Endothelial cell of umbilical vein (primary cell): ENCODE measurements at regions not wholly inside any gene's neighbourhood (a gene's known extent, or its start where the extent isn't known, plus 50 kb on each side); places are given as distances from the start of the nearest gene placed in this dataset.
"Not testable (repeated sequence)": the region's sequence is repeated elsewhere in the genome, so short reads cannot be mapped to it uniquely, and the experiment has no call there.

ENCODE experiments used
- BruUV-seq: library from RNA; stranded (reverse); fragments of 400-500 nt; replicated peaks from 2 replicates; lab custom pipeline; 2021; lab: Mats Ljungman, UMichigan
- CTCF ChIA-PET: fragments of 300-600, 350-600 bp; sonication (Branson Sonifier 250); formaldehyde crosslinking; loops from one replicate; lab custom pipeline; 2021; ENCODE audit warnings: antibody characterized with exemption, inconsistent platforms; lab: Charles Lee
- POLR2A ChIA-PET: fragments of 300-600, 350-600 bp; sonication (Branson Sonifier 250); formaldehyde crosslinking; loops from one replicate; lab custom pipeline; 2021; ENCODE audit warnings: antibody characterized with exemption, inconsistent platforms; lab: Charles Lee
- DNase-seq: peaks from one replicate; pipeline ENCODE4 v3.0.0-alpha.2; 2011; ENCODE audit warnings: low read depth, low spot score
- FAIRE-seq: peaks from 2 replicates; lab custom pipeline; 2011; peaks lifted over from hg19 to GRCh38; lab: Jason Lieb, UNC
- H2AFZ ChIP-seq: 2 replicates; pipeline ENCODE4 v1.6.0; 2012; ENCODE audit warnings: low read depth, low read length, control low read depth, inconsistent platforms
- H3K27ac ChIP-seq: 2 replicates; pipeline ENCODE4 v1.5.1; 2011; ENCODE audit warnings: low read depth, mild to moderate bottlenecking, control low read depth, low read length, moderate library complexity; ENCODE audit not compliant: insufficient read depth
- H3K27me3 ChIP-seq, 2 experiments: 2 replicates each; pipeline versions ENCODE4 v1.6.0 to v1.6.1; 2011; ENCODE audit warnings: low read length in 2 of 2, mixed read lengths in 1 of 2; ENCODE audit not compliant: control insufficient read depth in 2 of 2, insufficient read depth in 2 of 2
- H3K36me3 ChIP-seq, 2 experiments: 2 replicates in 1 of 2; 3 replicates in 1 of 2; pipeline ENCODE4 v1.5.1; 2011; ENCODE audit warnings: low read length in 2 of 2, mild to moderate bottlenecking in 1 of 2, moderate library complexity in 1 of 2; ENCODE audit not compliant: control insufficient read depth in 2 of 2, insufficient read depth in 2 of 2; ENCODE audit errors: extremely low read depth in 1 of 2
- H3K4me1 ChIP-seq: 3 replicates; pipeline ENCODE4 v1.5.1; 2011; ENCODE audit warnings: mild to moderate bottlenecking, low read length; ENCODE audit not compliant: control insufficient read depth, insufficient read depth; ENCODE audit errors: extremely low read depth
- H3K4me2 ChIP-seq: 2 replicates; pipeline ENCODE4 v1.6.1; 2011; ENCODE audit warnings: low read length, control low read depth, mixed read lengths; ENCODE audit not compliant: insufficient read depth
- H3K4me3 ChIP-seq, 3 experiments: fragments of 200-600 bp in 1 of 3; sonication (generic), shearing (Covaris generic) in 1 of 3; replicated peaks in 1 of 3; 2 replicates each; pipeline ENCODE4 v1.5.1; 2011 to 2016; ENCODE audit warnings: control low read depth in 3 of 3, low read length in 3 of 3, mild to moderate bottlenecking in 2 of 3, inconsistent platforms in 1 of 3, low read depth in 1 of 3, moderate library complexity in 1 of 3; ENCODE audit not compliant: insufficient read depth in 1 of 3
- H3K79me2 ChIP-seq: 2 replicates; pipeline ENCODE4 v1.6.0; 2012; ENCODE audit warnings: low read length, inconsistent platforms; ENCODE audit not compliant: control insufficient read depth, insufficient read depth
- H3K9ac ChIP-seq: replicated peaks from 2 replicates; pipeline ENCODE3; 2011; ENCODE audit warnings: low read length, control low read depth; ENCODE audit not compliant: insufficient read depth; ENCODE audit errors: extremely low read depth
- H3K9me1 ChIP-seq: replicated peaks from 3 replicates; pipeline ENCODE4 v1.6.0; 2011; ENCODE audit warnings: mild to moderate bottlenecking, low read length; ENCODE audit not compliant: control insufficient read depth, insufficient read depth; ENCODE audit errors: extremely low read depth
- H3K9me3 ChIP-seq: replicated peaks from 2 replicates; pipeline ENCODE4 v1.5.1; 2012; ENCODE audit warnings: low read length, inconsistent platforms; ENCODE audit not compliant: control insufficient read depth, insufficient read depth
- H4K20me1 ChIP-seq: replicated peaks from 2 replicates; pipeline ENCODE3; 2011; ENCODE audit warnings: mild to moderate bottlenecking, low read length; ENCODE audit not compliant: control insufficient read depth, insufficient read depth; ENCODE audit errors: extremely low read depth
- EZH2 ChIP-seq: IDR thresholded peaks from 2 replicates; pipeline ENCODE4 v1.6.1; 2012; ENCODE audit warnings: borderline replicate concordance, low read depth, mild to moderate bottlenecking, moderate library complexity, low read length, inconsistent platforms; ENCODE audit not compliant: severe bottlenecking
- FOS ChIP-seq: IDR thresholded peaks from 2 replicates; pipeline ENCODE4 v1.6.1; 2011; ENCODE audit warnings: mild to moderate bottlenecking, low read length, moderate library complexity, borderline replicate concordance; ENCODE audit not compliant: insufficient read depth
- GATA2 ChIP-seq: IDR thresholded peaks from 2 replicates; pipeline ENCODE4 v1.7.0; 2011; ENCODE audit warnings: low read depth, mild to moderate bottlenecking, moderate library complexity, mixed read lengths, low read length; ENCODE audit not compliant: insufficient read length, insufficient read depth
- JUN ChIP-seq: IDR thresholded peaks from 2 replicates; pipeline ENCODE4 v1.6.1; 2011; ENCODE audit warnings: borderline replicate concordance, low read depth; ENCODE audit not compliant: insufficient read length, insufficient read depth
- MYC ChIP-seq: IDR thresholded peaks from one replicate; pipeline ENCODE4 v1.6.1; 2011; ENCODE audit warnings: mild to moderate bottlenecking, low read depth, low read length
- POLR2A ChIP-seq: IDR thresholded peaks from 2 replicates; pipeline ENCODE4 v1.6.1; 2012; ENCODE audit warnings: low read depth, mild to moderate bottlenecking, control low read depth, low read length
- POLR2AphosphoS5 ChIP-seq: IDR thresholded peaks from 2 replicates; pipeline ENCODE4 v1.6.1; 2012; ENCODE audit warnings: low read depth, mild to moderate bottlenecking, control low read depth, low read length, moderate library complexity; ENCODE audit not compliant: insufficient read depth
- dilution Hi-C: fragments of 300-500 bp; cut with MboI; formaldehyde crosslinking; loops from one replicate; pipeline ENCODE4 v1.15.0; 2019; ENCODE audit warnings: low sequenced_read_pairs; ENCODE audit not compliant: extremely low pct_ligation_motif_present
- intact Hi-C: fragments of 100-400 bp; cut with micrococcal nuclease; formaldehyde crosslinking; loops from one replicate; pipeline ENCODE4 v1.10.0; 2022
- TF ChIP-seq, protein P1 (sequence below), 2 donors: IDR thresholded peaks; 1 replicate in 1 of 2; 2 replicates in 1 of 2; pipeline ENCODE4 v1.5.1; 2011; ENCODE audit warnings: low read length in 2 of 2, mild to moderate bottlenecking in 2 of 2, moderate library complexity in 2 of 2, control low read depth in 1 of 2, inconsistent platforms in 1 of 2, low read depth in 1 of 2; ENCODE audit not compliant: insufficient read depth in 1 of 2; ENCODE audit errors: extremely low read depth in 1 of 2
- TF ChIP-seq, protein P2 (sequence below): IDR thresholded peaks from 2 replicates; pipeline ENCODE4 v1.6.1; 2011; ENCODE audit not compliant: insufficient read depth, insufficient read length

DNA sequence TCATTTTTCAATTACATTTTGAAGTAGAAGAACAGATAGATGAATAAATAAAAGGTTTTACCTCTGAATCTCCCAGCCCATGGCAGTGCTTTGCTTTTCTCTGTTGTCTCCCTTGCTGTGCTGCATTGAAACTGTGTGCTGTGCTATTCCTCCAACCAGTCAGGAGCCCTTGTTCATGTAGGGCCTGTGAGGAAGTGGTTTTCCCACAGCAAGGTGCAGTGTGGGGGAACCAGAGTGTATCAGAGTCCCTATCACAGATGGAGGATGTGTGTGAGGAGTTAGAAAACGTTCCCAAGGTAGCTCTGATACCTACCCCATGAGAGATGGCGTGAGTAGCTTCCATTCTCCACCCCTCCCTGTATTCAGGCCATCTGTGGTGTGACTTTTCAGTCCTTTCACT lies 72.8 kb upstream of the RALGAPA2 start:
- no peaks in the 10 kb centered on the region for H3K9me1 ChIP-seq
- H3K79me2 ChIP-seq = no peaks in the 10 kb centered on the region
- H3K9me3 ChIP-seq = no peaks in the 10 kb centered on the region
- dilution Hi-C loops = no loop called here
- no peak overlapping the region for H3K9ac ChIP-seq
- FAIRE-seq (no peak), DNase-seq (no peak)
- no TSS peak for BruUV-seq
- no peaks in the 10 kb centered on the region for H4K20me1 ChIP-seq
- POLR2A ChIA-PET = interaction anchor here (0.6 kb wide), 1 partner anchor 66 kb away, joined by 4 read pairs; no protein-coding TSS in a partner anchor
- no peak overlapping the region for H3K27ac ChIP-seq
- TF ChIP-seq FOS (no peak), GATA2 (no peak), MYC (no peak), POLR2AphosphoS5 (no peak), EZH2 (no peak), POLR2A (no peak), JUN (no peak)
- TF ChIP-seq, protein P1, sequence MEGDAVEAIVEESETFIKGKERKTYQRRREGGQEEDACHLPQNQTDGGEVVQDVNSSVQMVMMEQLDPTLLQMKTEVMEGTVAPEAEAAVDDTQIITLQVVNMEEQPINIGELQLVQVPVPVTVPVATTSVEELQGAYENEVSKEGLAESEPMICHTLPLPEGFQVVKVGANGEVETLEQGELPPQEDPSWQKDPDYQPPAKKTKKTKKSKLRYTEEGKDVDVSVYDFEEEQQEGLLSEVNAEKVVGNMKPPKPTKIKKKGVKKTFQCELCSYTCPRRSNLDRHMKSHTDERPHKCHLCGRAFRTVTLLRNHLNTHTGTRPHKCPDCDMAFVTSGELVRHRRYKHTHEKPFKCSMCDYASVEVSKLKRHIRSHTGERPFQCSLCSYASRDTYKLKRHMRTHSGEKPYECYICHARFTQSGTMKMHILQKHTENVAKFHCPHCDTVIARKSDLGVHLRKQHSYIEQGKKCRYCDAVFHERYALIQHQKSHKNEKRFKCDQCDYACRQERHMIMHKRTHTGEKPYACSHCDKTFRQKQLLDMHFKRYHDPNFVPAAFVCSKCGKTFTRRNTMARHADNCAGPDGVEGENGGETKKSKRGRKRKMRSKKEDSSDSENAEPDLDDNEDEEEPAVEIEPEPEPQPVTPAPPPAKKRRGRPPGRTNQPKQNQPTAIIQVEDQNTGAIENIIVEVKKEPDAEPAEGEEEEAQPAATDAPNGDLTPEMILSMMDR (IDR thresholded peaks at IDR 0.05; ENCODE audit: extremely low read depth in 1 of 2, insufficient read depth in 1 of 2, low read depth in 1 of 2, low read length in 2 of 2) = no peak
- TF ChIP-seq, protein P2, sequence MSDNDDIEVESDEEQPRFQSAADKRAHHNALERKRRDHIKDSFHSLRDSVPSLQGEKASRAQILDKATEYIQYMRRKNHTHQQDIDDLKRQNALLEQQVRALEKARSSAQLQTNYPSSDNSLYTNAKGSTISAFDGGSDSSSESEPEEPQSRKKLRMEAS = no peak
- H2AFZ ChIP-seq = no peak overlapping the region
- no peak overlapping the region for H3K4me2 ChIP-seq
- intact Hi-C loops = no loop called here
- CTCF ChIA-PET = no interaction called here
- no peaks in the 10 kb centered on the region for H3K36me3 ChIP-seq
- peaks cover 4 to 5% of the 10 kb centered on the region in 2 experiments for H3K27me3 ChIP-seq
- H3K4me1 ChIP-seq = no peaks in the 10 kb centered on the region
- no peak overlapping the region for H3K4me3 ChIP-seq

DNA sequence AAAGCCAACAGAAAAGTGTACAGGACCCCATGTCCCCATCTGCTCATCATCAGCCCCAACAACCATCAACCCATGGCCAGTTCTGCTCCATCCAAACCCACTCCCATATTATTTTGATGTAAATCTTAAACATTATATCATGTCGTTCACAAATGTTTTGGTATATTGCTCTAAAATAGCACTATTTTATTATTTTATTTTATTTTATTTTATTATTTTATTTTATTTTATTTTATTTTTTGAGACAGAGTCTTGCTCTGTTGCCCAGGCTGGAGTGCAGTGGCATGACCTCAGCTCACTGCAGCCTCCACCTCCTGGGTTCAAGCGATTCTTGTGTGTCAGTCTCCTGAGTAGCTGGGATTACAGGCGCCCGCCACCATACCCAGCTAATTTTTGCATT lies 72.0 kb upstream of the RALGAPA2 start:
- H3K9me1 ChIP-seq, H3K9ac ChIP-seq, intact Hi-C loops, H2AFZ ChIP-seq, H3K27me3 ChIP-seq, BruUV-seq, H3K27ac ChIP-seq, H4K20me1 ChIP-seq, DNase-seq, H3K4me3 ChIP-seq, FAIRE-seq, H3K9me3 ChIP-seq, H3K79me2 ChIP-seq, H3K36me3 ChIP-seq, dilution Hi-C loops, H3K4me1 ChIP-seq, H3K4me2 ChIP-seq: not testable (repeated sequence)
- POLR2A ChIA-PET = interaction anchor here (0.6 kb wide), 1 partner anchor 67 kb away, joined by 4 read pairs; no protein-coding TSS in a partner anchor
- CTCF ChIA-PET = interaction anchor here (1.3 to 1.6 kb wide), 3 partner anchors 9 to 23 kb away, joined by 3 to 4 read pairs (median 3); no protein-coding TSS in a partner anchor
